HG02973 (cell line): ENCODE measurements at regions not wholly inside any gene's neighbourhood (a gene's known extent, or its start where the extent isn't known, plus 50 kb on each side); places are given as distances from the start of the nearest gene placed in this dataset.
"Not testable (repeated sequence)": the region's sequence is repeated elsewhere in the genome, so short reads cannot be mapped to it uniquely, and the experiment has no call there.

Experiments used
- ATAC-seq: cut with Tn5 transposase; IDR thresholded peaks from one replicate; pipeline ENCODE4 v1.9.1; 2021; ENCODE audit warnings: moderate library complexity; ENCODE audit not compliant: unreplicated experiment

DNA sequence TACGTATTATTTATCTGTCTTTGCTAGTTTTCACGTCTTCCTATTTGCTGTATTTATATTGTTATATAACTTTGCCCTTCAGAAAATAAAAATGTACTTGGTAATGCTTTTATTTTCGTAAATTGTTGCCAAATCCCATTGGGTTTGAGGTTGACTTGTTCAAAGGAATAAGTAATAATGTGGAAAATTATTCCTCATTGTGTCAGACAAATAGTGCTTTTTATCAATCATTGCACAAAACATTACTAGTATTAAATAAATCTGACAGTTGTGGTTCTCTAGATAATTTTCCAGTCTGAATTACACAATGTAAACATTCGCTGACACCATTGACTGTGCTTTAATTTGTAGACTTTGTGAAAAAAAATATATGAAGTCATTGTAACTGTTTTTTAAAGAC, 798.3 kb upstream of the TMEFF2 start:
- ATAC-seq = no peak

DNA sequence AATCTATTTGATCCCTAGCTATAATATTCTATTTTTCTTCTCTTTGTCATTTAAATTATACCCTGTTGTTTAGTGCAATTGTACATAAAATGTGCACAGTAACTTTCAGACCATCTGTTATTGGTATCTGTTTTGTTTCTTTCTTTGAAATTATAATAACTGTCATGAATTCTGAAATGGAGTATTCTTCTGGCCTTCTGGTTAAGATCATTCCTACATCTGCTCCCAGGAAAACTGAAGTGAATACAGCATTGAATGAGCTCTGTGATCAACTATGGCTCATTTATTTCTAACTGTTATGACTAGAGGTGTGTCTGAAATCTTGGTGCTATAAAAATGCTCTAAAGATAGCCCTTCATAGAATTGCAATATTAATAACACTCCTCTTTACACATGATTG, 788.4 kb upstream of the TMEFF2 start:
- no peak for ATAC-seq

DNA sequence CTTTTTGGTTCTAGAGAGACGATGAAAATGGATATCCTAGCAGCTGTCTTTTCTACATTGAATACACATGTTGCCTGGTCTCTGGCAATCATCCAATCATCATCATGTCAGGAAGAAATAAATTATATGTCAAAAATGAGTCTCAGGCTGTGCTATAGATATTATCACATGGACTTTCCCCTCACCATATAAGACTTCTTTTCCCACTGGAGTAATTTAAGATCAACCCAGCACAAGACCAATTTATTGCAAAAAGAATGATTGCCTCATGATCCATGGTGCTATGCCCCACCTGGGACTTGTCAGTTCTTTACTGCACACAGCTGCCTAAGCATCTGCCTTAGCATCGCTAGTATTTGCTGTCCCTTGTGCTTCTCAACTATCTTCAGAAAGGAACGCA, 783.7 kb upstream of the TMEFF2 start:
- ATAC-seq = no peak

DNA sequence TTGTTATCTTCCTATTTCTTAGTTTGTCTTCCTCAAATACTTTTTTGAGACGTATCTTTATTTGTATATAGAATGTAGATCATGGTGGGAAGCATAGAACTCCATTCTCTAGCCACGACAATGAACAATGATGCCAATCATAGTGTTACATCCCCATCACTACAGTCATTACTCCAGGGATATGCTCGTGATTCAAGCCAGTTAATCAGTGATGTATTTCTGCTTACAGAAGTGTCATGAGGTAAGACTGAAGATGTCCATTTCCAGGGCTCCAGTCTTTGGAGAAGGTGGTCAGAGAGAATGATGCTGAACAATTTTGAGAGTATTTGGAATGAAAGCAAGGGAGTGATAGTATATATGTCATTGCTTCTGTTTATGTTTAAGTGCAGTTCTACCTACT, 777.2 kb upstream of the TMEFF2 start:
- no peak for ATAC-seq

DNA sequence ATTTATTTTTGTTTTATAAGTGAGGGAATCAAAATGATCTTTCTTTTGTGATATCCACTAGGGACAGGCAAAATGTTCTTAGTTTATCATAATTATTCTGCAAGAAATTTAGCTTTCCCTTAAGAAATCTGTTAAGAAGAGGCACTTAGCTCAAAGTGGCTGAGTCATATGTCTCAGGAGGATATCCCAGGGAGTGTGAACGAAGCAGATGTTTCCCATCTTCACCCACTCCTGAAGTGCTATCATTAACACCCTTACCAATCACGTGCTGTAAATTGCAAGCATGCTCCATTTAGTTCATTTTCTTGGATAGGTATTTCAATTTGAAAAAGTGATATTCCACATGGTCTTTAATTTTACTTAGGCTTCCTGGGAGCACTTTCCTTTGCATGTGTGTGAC, 774.3 kb upstream of the TMEFF2 start:
- no peak for ATAC-seq

DNA sequence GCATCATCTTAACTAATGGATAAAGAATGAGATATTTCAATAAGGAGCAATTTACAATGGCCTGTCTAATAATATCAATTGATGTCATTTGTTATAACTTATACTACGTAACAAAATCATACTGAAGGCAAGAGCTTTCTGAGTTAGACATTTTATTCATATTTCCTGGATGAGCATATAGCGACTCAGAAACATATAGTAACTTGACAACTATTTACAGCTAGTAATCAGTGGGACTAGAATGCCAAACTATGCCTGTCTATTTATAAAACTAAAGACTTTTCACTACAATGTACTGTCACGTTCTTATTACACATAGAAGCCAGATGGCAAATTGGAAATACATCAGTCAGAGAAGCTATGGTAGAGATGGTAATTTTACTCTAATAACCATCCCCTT, 766.2 kb upstream of the TMEFF2 start:
- ATAC-seq = no peak

DNA sequence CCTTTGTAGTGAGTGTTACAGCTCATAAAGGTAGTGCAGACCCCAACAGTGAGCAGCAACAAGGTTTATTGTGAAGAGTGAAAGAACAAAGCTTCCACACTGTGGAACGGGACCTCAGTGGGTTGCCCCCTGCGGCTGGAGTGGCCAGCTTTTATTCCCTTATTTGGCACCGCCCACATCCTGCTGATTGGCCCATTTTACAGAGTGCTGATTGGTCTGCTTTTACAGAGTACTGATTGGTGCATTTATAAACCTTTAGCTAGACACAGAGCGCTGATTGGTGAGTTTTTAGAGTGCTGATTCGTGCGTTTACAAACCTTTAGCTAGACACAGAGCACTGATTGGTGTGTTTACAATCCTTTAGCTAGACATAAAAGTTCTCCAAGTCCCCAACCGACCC, 763.9 kb upstream of the TMEFF2 start:
- not testable (repeated sequence) for ATAC-seq

DNA sequence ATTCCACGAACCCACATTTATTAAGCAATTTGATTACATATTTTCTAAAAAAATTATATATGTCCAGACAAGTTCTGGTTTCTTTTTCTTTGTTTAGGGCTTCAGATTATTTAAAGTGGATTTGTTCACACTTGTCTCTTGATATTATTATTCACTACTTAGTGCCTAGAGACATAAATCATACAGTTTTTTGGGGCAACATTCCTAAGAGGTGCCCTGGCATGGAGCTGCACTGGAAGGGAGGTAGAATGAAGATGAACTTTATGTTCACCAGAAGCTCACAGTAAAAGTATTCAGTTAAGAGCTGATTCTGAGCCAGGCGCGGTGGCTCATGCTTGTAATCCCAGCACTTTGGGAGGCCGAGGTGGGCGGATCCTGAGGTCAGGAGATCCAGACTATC, 762.7 kb upstream of the TMEFF2 start:
- no peak for ATAC-seq

DNA sequence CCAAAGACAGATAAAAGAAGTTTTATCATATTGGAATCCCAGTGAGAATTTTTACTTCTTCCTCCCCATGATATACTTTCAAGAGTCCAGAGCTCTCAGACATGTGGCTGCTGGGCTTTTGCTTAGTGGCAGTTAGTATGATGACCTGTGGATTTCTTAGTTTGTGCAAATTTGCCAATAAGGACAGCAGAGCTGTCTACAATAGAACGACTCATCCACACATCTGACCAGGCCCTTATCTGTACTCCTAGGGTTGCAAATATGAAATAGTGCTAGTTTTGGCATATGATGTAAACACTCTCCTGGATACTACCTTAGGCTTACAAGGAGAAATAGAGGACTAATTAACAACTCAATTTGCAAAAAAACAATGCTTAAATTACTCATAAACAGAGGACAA, 758.4 kb upstream of the TMEFF2 start:
- no peak for ATAC-seq

DNA sequence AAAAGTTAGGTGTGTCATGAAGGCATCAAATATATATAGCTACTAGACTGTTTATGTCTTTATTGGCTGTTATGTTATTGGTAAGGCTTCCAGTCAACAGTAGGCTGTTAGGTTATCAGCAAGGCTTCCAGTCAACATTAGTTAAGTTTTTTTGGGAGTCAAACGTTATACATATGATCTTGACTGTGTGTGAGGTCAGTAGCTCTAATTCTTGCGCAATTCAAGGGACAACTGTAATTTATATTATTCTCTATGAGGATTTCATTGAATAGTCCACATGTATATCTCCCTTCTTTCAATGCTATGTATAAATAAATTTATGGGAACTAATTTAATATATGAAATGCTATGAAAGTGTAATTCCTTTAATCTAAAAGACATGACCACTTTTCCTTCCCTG, 757.5 kb upstream of the TMEFF2 start:
- ATAC-seq = no peak

DNA sequence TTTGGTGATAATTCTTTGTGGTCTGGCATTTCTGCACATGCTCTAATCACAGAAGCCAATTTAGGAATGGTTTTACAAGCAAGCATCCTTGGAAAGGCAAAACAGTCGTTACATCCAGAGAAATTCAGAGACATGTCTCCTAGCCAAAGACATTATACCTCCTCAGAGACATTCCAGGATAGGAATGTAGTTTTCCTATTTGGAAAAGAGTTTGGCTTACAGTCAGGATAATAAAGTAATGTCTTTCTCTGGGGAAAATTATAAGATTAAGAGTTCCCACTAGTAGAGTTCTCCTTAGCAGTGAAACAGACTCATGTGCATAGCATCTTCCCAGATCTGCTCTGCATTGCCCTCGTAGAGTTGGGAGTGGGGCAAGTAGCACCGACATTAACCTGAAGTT, 753.6 kb upstream of the TMEFF2 start:
- no peak for ATAC-seq

DNA sequence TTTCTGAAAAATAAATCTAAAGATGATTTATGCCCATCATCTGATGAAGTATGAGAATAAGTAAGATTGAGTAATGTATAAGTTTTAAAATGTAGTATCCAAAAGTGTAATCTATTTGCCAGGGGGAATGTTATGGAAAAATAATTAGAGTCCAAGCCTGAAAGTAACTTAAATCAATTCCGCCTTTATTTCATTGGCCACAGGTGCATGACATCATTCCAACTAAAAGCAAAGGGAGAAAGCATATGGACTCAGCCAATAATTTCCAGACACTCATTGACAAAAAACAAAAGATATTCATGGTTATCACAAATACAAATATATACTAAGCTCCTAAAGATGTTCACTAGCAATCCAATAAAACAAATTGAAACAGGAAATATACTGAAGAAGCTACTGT, 752.6 kb upstream of the TMEFF2 start:
- no peak for ATAC-seq

DNA sequence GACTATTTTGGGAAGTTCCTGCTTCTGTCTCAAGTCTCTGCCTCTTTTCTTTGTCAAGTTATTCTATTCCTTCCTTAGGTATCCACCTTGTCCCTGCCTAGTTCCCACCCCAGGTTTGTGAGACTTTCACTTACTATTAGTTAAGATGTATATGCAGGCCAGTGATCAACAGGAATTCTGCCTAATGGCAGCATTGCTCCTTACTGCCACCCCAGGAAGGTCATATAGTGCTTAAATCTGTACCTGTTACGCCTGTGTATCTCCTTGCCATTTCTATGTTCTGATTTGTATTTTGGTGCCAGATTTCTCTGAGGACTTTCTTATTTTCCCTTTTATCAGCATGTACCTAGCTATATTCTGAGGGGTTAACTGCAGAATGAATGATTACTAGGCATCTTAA, 746.0 kb upstream of the TMEFF2 start:
- ATAC-seq = no peak

DNA sequence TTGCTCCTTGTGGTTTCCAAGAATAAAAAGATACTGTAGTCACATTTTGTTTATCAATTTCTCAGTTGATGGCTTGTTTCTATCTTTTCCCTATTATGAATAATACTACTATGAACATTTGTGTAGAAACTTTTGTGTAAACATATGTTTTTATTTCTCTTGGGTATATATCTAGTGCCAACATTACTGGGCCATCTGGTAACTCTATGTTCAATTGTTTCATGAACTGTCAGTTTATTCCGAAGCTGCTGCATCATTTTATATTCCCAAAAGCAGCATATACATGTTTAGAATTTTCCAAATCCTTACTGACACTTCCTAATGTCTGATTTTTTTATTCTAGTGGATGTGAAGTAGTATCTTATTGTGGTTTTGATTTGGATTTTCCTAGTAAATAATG, 737.6 kb upstream of the TMEFF2 start:
- ATAC-seq = no peak

DNA sequence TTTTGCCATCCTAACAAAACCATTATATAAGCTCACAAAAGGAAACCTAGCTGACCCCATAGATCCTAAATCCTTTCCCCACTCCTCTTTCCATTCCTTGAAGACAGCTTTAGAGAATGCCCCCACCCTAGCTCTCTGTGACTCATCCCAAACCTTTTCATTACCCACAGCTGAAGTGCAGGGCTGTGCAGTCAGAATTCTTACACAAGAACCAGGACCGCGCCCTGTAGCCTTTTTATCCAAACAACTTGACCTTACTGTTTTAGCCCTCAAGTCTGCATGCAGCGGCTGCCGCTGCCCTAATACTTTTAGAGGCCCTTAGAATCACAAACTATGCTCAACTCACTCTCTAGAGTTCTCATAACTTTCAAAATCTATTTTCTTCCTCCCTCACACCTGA, 726.9 kb upstream of the TMEFF2 start:
- not testable (repeated sequence) for ATAC-seq

DNA sequence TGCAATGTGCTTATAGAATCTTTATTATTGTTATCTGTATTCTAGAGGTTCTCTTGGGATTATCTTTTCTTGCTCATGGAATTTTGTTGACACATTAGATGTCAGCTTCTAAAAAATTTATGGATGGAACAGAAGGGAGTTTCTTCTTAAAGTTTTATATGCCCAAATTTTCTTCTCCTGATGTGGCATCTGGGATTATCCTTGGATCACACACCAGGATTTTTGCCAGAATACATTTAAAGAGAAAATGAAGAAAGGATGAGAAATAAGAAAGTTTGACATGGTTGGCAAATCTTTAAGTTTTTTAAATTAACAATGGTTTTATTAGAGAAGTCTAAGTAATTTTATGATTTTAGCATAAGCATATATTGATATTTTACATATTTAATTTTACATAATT, 706.7 kb upstream of the TMEFF2 start:
- ATAC-seq = no peak

DNA sequence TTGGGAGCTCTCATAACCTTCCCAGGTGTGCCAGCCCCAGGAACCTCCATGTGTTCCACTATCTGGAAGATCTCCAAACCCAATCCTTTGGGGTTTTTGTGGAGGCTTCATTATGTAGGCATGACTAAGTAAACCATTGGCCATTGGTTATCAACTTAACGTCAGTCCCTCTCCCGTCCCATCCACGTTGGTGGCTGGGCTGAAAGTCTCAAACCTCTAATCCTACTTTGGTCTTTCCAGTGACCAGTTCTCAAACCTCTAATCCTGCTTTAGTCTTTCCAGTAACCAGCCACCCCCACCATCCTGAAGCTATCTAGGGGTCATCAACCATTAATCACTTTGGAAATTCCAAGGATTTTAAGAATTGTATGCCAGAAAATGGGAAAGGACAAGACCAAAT, 704.7 kb upstream of the TMEFF2 start:
- no peak for ATAC-seq

DNA sequence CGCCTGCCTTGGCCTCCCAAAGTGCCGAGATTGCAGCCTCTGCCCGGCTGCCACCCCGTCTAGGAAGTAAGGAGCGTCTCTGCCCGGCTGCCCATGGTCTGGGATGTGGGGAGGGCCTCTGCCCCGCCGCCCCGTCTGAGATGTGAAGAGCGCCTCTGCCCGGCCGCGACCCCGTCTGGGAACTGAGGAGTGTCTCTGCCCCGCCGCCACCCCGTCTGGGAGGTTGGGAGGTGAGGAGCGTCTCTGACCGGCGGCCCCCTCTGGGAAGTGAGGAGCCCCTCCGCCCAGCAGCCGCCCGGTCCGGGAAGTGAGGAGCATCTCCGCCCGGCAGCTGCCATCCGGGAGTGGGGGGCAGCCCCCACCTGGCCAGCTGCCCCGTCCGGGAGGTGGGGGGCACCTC, 699.2 kb upstream of the TMEFF2 start:
- ATAC-seq = not testable (repeated sequence)

DNA sequence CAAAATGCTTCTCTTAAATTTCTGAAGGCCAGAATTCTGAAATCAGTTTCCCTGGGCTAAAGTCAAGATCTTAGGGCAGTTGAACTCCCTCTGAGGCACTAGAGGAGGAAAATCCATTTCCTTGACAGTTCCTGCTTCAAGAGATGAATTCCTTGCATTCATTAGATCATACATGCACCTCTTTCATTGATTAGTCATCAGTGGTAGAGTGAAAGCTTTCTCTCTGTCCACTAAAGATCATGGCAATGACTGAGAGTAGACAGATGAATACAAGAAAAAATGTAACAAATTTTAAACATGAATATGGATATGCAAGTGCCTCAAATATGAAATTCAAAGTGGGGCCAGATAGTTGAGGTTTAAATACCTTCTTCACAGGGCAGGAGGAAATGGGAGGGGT, 693.4 kb upstream of the TMEFF2 start:
- ATAC-seq = no peak

DNA sequence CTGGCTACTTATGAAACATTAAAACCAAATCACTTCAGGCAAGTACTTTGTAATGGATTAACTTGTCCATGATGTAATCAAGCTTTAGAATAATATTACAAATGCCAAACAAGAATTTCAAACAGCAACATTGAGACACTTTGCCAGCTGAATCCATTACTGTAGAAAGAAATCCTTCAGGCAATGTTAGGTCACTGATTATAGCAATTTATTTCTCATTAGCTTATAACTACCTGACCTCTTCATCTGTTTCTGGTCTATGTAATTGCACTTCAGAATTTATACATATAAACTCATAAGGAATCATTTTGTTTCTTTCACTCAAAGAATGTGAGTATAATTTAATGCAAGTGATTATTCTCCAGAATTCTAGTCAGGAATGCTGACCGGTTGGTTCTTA, 692.6 kb upstream of the TMEFF2 start:
- ATAC-seq = no peak

DNA sequence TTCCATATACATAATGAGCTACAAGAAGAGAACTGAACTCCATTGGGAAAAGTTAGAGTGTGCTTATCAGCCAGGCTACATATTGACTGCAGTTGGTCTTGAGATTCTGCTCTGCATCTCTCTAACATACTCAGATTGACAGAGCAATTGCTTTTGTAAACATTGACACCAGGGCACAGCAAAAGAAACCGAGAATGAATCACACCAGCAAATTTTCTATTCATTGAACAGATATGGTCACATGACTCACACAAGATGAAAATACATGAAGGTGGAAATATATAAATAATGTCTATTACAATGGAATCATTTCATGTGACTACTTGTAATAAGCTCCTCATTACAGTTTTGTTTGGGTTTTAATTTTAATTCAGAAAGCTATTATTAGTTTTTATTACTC, 691.9 kb upstream of the TMEFF2 start:
- no peak for ATAC-seq

DNA sequence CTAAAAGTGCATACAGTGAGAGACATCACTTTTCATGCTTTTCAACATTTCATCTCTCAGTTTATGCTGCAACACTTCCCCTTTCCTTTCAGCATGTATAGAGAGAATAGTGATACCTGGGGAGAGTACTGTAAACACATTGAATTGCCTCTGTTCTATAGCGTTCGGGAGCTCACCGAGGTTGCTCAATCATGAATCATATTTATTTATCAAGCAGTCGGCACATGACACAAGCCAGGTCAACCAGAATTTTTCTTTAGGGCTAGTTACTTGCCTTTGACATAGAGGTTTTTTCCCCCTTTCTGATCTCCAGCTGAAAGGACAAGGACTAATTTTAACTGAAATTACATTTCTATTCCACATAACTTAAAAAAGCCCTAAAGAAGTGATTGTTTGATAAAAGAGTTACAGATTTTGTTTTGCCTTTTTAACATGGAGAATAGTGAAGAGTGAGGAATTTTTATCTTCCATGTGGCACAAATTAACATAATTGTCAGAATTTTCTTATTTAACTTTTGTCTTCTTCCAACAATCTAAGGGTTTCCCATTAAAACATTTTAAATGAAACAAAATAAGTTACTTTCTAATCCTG, 690.9 kb upstream of the TMEFF2 start:
- ATAC-seq = no peak

DNA sequence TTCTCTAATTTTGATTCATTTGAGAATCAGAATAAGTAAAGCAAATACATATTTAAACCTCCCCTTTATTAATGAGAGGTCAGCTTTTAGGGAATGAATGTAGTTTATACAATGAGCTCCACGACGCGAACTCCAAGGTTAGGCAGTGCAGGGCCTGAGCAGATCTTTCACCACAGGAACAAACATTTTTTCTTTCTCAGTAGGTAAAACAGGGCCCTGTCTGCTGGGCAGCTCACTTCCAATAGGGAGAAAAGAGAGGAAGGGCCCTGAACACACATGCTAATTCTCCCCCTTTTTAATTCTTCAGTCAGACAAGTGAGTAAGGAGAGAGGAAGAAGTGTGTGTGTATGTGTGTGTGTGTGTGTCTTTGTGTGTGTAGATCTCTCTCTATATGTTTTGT, 682.4 kb upstream of the TMEFF2 start:
- no peak for ATAC-seq

DNA sequence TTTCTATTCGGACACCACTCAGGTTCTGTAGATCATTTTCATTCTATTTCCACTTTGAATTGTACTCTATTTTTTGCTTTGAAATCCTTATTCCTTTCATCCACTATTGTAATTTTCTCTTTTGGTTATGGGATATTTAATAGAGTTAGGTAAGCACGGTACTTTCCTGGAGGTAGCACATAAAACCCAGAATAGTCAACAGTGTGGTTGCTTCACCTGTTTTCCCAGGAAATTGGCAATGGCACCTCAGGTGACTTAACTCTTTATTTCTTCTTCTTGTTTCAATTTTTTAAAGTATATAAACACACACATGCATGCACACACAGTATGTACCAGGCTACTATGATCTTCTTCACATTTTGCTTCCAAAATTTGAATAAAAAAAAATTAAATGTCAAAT, 682.0 kb upstream of the TMEFF2 start:
- no peak for ATAC-seq
